KMS-11 (cell line): ENCODE measurements at regions not wholly inside any gene's neighbourhood (a gene's known extent, or its start where the extent isn't known, plus 50 kb on each side); places are given as distances from the start of the nearest gene placed in this dataset.

Source experiments
- H2AFZ ChIP-seq: fragments of 200-600 bp; sonication (generic); 2 replicates; pipeline ENCODE4 v1.6.1; 2016; ENCODE audit warnings: antibody characterized with exemption, mixed run types, low read depth
- H3K27ac ChIP-seq: fragments of 200-600 bp; sonication (generic); 2 replicates; pipeline ENCODE4 v1.6.1; 2016; ENCODE audit warnings: mild to moderate bottlenecking, mixed run types
- H3K27me3 ChIP-seq: fragments of 200-600 bp; sonication (generic); 2 replicates; pipeline ENCODE4 v1.6.1; 2017; ENCODE audit warnings: mild to moderate bottlenecking, low read depth, mixed run types, moderate library complexity; ENCODE audit not compliant: insufficient read depth
- H3K36me3 ChIP-seq: fragments of 200-600 bp; sonication (generic); 2 replicates; pipeline ENCODE4 v1.6.1; 2017; ENCODE audit warnings: mild to moderate bottlenecking, mixed run types; ENCODE audit not compliant: insufficient read depth
- H3K4me1 ChIP-seq: fragments of 200-600 bp; sonication (generic); 2 replicates; pipeline ENCODE4 v1.6.1; 2016; ENCODE audit warnings: mild to moderate bottlenecking, low read depth, mixed run types; ENCODE audit not compliant: poor library complexity, severe bottlenecking
- H3K4me2 ChIP-seq: fragments of 200-600 bp; sonication (generic); 2 replicates; pipeline ENCODE4 v1.7.0; 2016; ENCODE audit warnings: mild to moderate bottlenecking, mixed run types
- H3K4me3 ChIP-seq: fragments of 200-600 bp; sonication (generic); IDR thresholded peaks from 2 replicates; pipeline ENCODE4 v1.6.1; 2017; ENCODE audit warnings: low read depth, low read length, mixed read lengths; ENCODE audit not compliant: insufficient read depth
- H3K79me2 ChIP-seq: fragments of 200-600 bp; sonication (generic); 2 replicates; pipeline ENCODE4 v1.6.1; 2016; ENCODE audit warnings: low read depth, mixed run types; ENCODE audit not compliant: insufficient read depth
- H3K9ac ChIP-seq: fragments of 200-600 bp; sonication (generic); 2 replicates; pipeline ENCODE4 v1.6.1; 2016; ENCODE audit warnings: mild to moderate bottlenecking, mixed run types
- H4K20me1 ChIP-seq: fragments of 200-600 bp; sonication (generic); 2 replicates; pipeline ENCODE4 v1.6.1; 2016; ENCODE audit warnings: mild to moderate bottlenecking, mixed run types; ENCODE audit not compliant: insufficient read depth
- CTCF ChIP-seq: fragments of 200-600 bp; sonication (generic); conservative IDR thresholded peaks from 2 replicates; pipeline ENCODE4 v1.6.1; 2017; ENCODE audit warnings: low read depth, mild to moderate bottlenecking, antibody characterized with exemption, low read length, moderate library complexity, mixed read lengths

- Histone ChIP-seq H3K36me3 (no peaks in the 10 kb centered on the region), H3K4me2 (no peak overlapping the region), H3K9ac (no peak overlapping the region), H3K27me3 (no peaks in the 10 kb centered on the region), H3K4me1 (peaks cover 37% of the 10 kb centered on the region), H3K79me2 (no peaks in the 10 kb centered on the region), H3K4me3 (no peak overlapping the region), H4K20me1 (no peaks in the 10 kb centered on the region), H2AFZ (no peak overlapping the region), H3K27ac (no peak overlapping the region)
- TF ChIP-seq CTCF: no peak
Observed at GRCh38 chr2:160942476-160943142, 217.6 kb upstream of the TANK start.

- no peak overlapping the region for H2AFZ ChIP-seq
- peaks cover 37% of the 10 kb centered on the region for H3K4me1 ChIP-seq
- no peaks in the 10 kb centered on the region for H3K27me3 ChIP-seq
- H3K36me3 ChIP-seq: no peaks in the 10 kb centered on the region
- TF ChIP-seq CTCF: no peak
- H3K27ac ChIP-seq: no peak overlapping the region
- H3K79me2 ChIP-seq: no peaks in the 10 kb centered on the region
- no peak overlapping the region for H3K4me2 ChIP-seq
- H3K9ac ChIP-seq: no peak overlapping the region
- no peak overlapping the region for H3K4me3 ChIP-seq
- no peaks in the 10 kb centered on the region for H4K20me1 ChIP-seq
Observed at GRCh38 chr2:160943414-160943813, 216.8 kb upstream of the TANK start.

- Histone ChIP-seq H3K36me3 (no peaks in the 10 kb centered on the region), H3K4me2 (no peak overlapping the region), H3K9ac (no peak overlapping the region), H4K20me1 (no peaks in the 10 kb centered on the region), H3K27me3 (no peaks in the 10 kb centered on the region), H3K79me2 (no peaks in the 10 kb centered on the region), H2AFZ (no peak overlapping the region), H3K4me1 (no peaks in the 10 kb centered on the region), H3K27ac (no peak overlapping the region), H3K4me3 (no peak overlapping the region)
- TF ChIP-seq CTCF: no peak
Observed at GRCh38 chr2:160952464-160953254, 207.6 kb upstream of the TANK start.

GRCh38 chr2:160955578-160955977 is 204.7 kb upstream of the TANK start:
- Histone ChIP-seq H3K27me3 (no peaks in the 10 kb centered on the region), H3K36me3 (no peaks in the 10 kb centered on the region), H3K4me2 (no peak overlapping the region), H3K4me1 (no peaks in the 10 kb centered on the region), H4K20me1 (no peaks in the 10 kb centered on the region), H3K27ac (no peak overlapping the region), H2AFZ (no peak overlapping the region), H3K79me2 (no peaks in the 10 kb centered on the region), H3K4me3 (no peak overlapping the region), H3K9ac (no peak overlapping the region)
- no peak for TF ChIP-seq CTCF
